H1 (cell line): ENCODE measurements at regions not wholly inside any gene's neighbourhood (a gene's known extent, or its start where the extent isn't known, plus 50 kb on each side); places are given as distances from the start of the nearest gene placed in this dataset.
A peak's percentile ranks its signal among the peaks of the same experiment; 100 is the strongest.

Experiments used
- CTCF ChIA-PET: fragments of 300-600 bp; sonication (Branson Sonifier 250); formaldehyde crosslinking; loops from one replicate; lab custom pipeline; 2021; ENCODE audit not compliant: partially characterized antibody; lab: Charles Lee
- POLR2A ChIA-PET: fragments of 300-600 bp; sonication (Branson Sonifier 250); formaldehyde crosslinking; loops from one replicate; lab custom pipeline; 2021; ENCODE audit warnings: inconsistent platforms; ENCODE audit not compliant: partially characterized antibody; lab: Charles Lee
- DNase-seq, 2 experiments: peaks; one replicate each; pipeline versions ENCODE4 v3.0.0 to v3.0.0-alpha.2; 2010 to 2022; ENCODE audit warnings: low spot score in 2 of 2, low read depth in 1 of 2, mixed read lengths in 1 of 2
- FAIRE-seq: peaks from 2 replicates; lab custom pipeline; 2011; peaks lifted over from hg19 to GRCh38; lab: Jason Lieb, UNC
- H2AFZ ChIP-seq: 2 replicates; pipeline ENCODE4 v1.8.1; 2012; ENCODE audit warnings: low read length, inconsistent platforms
- H2AK5ac ChIP-seq: 2 replicates; pipeline ENCODE4 v1.6.1; 2013; ENCODE audit warnings: low read depth, low read length
- H2BK120ac ChIP-seq: replicated peaks from 2 replicates; pipeline ENCODE3; 2013; ENCODE audit warnings: low read depth, low read length, inconsistent platforms
- H2BK12ac ChIP-seq: 2 replicates; pipeline ENCODE4 v1.6.1; 2013; ENCODE audit warnings: low read depth, low read length
- H2BK15ac ChIP-seq: 2 replicates; pipeline ENCODE4 v1.6.1; 2013; ENCODE audit warnings: low read length
- H2BK20ac ChIP-seq: 2 replicates; pipeline ENCODE4 v1.6.1; 2013; ENCODE audit warnings: low read length
- H2BK5ac ChIP-seq: 2 replicates; pipeline ENCODE4 v1.6.1; 2013; ENCODE audit warnings: low read depth, low read length
- H3K14ac ChIP-seq: 2 replicates; pipeline ENCODE4 v1.6.1; 2013; ENCODE audit warnings: inconsistent platforms; ENCODE audit not compliant: insufficient read length
- H3K18ac ChIP-seq: 2 replicates; pipeline ENCODE4 v1.6.1; 2013; ENCODE audit warnings: low read length; ENCODE audit errors: extremely low read depth
- H3K23ac ChIP-seq: 2 replicates; pipeline ENCODE4 v1.6.1; 2013; ENCODE audit warnings: inconsistent platforms; ENCODE audit not compliant: insufficient read length
- H3K23me2 ChIP-seq: 2 replicates; pipeline ENCODE4 v1.6.1; 2013; ENCODE audit warnings: low read depth, low read length
- H3K27ac ChIP-seq: 2 replicates; pipeline ENCODE4 v1.6.1; 2011; ENCODE audit warnings: low read depth, low read length, inconsistent platforms
- H3K27me3 ChIP-seq, 4 experiments: replicated peaks in 1 of 4; 1 replicate in 1 of 4; 2 replicates in 3 of 4; pipeline versions ENCODE4 v1.6.1 to v1.8.1; 2011 to 2013; ENCODE audit warnings: low read length in 3 of 4, mild to moderate bottlenecking in 3 of 4, inconsistent platforms in 2 of 4, mixed read lengths in 2 of 4, moderate library complexity in 1 of 4; ENCODE audit not compliant: control insufficient read depth in 3 of 4, insufficient read depth in 3 of 4; ENCODE audit errors: extremely low read depth in 1 of 4
- H3K36me3 ChIP-seq, 4 experiments: 2 replicates each; pipeline versions ENCODE4 v1.6.1 to v1.8.1; 2011 to 2013; ENCODE audit warnings: mild to moderate bottlenecking in 4 of 4, low read length in 3 of 4, moderate library complexity in 2 of 4, control low read depth in 1 of 4, inconsistent platforms in 1 of 4; ENCODE audit not compliant: insufficient read depth in 4 of 4, control insufficient read depth in 2 of 4
- H3K4ac ChIP-seq: replicated peaks from 2 replicates; pipeline ENCODE3; 2013; ENCODE audit warnings: low read length, low read depth, mixed read lengths, inconsistent platforms; ENCODE audit not compliant: insufficient read length
- H3K4me1 ChIP-seq, 4 experiments: replicated peaks in 1 of 4; 1 replicate in 1 of 4; 2 replicates in 3 of 4; pipeline versions ENCODE4 v1.6.1 to v1.8.1; 2011 to 2013; ENCODE audit warnings: low read length in 3 of 4, inconsistent platforms in 2 of 4, mixed read lengths in 1 of 4; ENCODE audit not compliant: insufficient read depth in 4 of 4, control insufficient read depth in 3 of 4
- H3K4me2 ChIP-seq, 2 experiments: 2 replicates each; pipeline versions ENCODE4 v1.6.1 to v1.8.1; 2011 to 2013; ENCODE audit warnings: low read depth in 2 of 2, low read length in 2 of 2, control low read depth in 1 of 2, inconsistent platforms in 1 of 2, mild to moderate bottlenecking in 1 of 2; ENCODE audit not compliant: insufficient read depth in 1 of 2
- H3K4me3 ChIP-seq, 4 experiments: fragments of 200-600, 300-600 bp in 1 of 4; sonication (generic), shearing (Covaris generic), sonication (Bioruptor Twin) in 1 of 4; 2 replicates each; pipeline versions ENCODE4 v1.5.1 to v1.8.1; 2011 to 2016; ENCODE audit warnings: low read length in 4 of 4, low read depth in 3 of 4, control low read depth in 2 of 4, inconsistent platforms in 2 of 4, mild to moderate bottlenecking in 2 of 4, mixed read lengths in 1 of 4, moderate library complexity in 1 of 4; ENCODE audit not compliant: insufficient read depth in 2 of 4; ENCODE audit errors: extremely low read depth in 1 of 4
- H3K56ac ChIP-seq: replicated peaks from 2 replicates; pipeline ENCODE3; 2013; ENCODE audit warnings: low read depth, mild to moderate bottlenecking, mixed read lengths, low read length, inconsistent platforms; ENCODE audit not compliant: insufficient read length
- H3K79me1 ChIP-seq: 2 replicates; pipeline ENCODE4 v1.6.1; 2013; ENCODE audit warnings: low read depth, low read length, control low read depth
- H3K79me2 ChIP-seq, 2 experiments: 2 replicates each; pipeline versions ENCODE4 v1.6.1 to v1.8.1; 2012 to 2013; ENCODE audit warnings: low read length in 2 of 2, mild to moderate bottlenecking in 2 of 2, inconsistent platforms in 1 of 2; ENCODE audit not compliant: insufficient read depth in 2 of 2, control insufficient read depth in 1 of 2
- H3K9ac ChIP-seq, 4 experiments: replicated peaks in 1 of 4; 1 replicate in 1 of 4; 2 replicates in 3 of 4; pipeline versions ENCODE4 v1.6.1 to v1.8.1; 2011 to 2013; ENCODE audit warnings: low read depth in 3 of 4, low read length in 3 of 4, control low read depth in 2 of 4, mild to moderate bottlenecking in 2 of 4, moderate library complexity in 2 of 4, inconsistent platforms in 1 of 4; ENCODE audit errors: extremely low read depth in 1 of 4
- H3K9me3 ChIP-seq, 2 experiments: 2 replicates each; pipeline versions ENCODE4 v1.6.1 to v1.8.1; 2012 to 2013; ENCODE audit warnings: mild to moderate bottlenecking in 2 of 2, moderate library complexity in 2 of 2, control low read depth in 1 of 2, inconsistent platforms in 1 of 2, low read depth in 1 of 2, low read length in 1 of 2, mixed read lengths in 1 of 2; ENCODE audit not compliant: insufficient read depth in 2 of 2
- H4K20me1 ChIP-seq, 2 experiments: replicated peaks in 1 of 2; 2 replicates each; pipeline versions ENCODE3 to v1.8.1; 2011 to 2013; ENCODE audit warnings: inconsistent platforms in 2 of 2, low read length in 2 of 2, mild to moderate bottlenecking in 1 of 2; ENCODE audit not compliant: insufficient read depth in 2 of 2, control insufficient read depth in 1 of 2
- H4K5ac ChIP-seq: 2 replicates; pipeline ENCODE4 v1.6.1; 2013; ENCODE audit warnings: low read length, low read depth, mixed read lengths, inconsistent platforms; ENCODE audit not compliant: insufficient read length
- H4K8ac ChIP-seq: 2 replicates; pipeline ENCODE4 v1.8.0; 2013; ENCODE audit warnings: mild to moderate bottlenecking, moderate library complexity, low read length, inconsistent platforms; ENCODE audit not compliant: insufficient read depth; ENCODE audit errors: extremely low read depth
- H4K91ac ChIP-seq: replicated peaks from 2 replicates; pipeline ENCODE3; 2013; ENCODE audit warnings: low read length, mixed read lengths, inconsistent platforms; ENCODE audit not compliant: insufficient read length
- GTF2F1 ChIP-seq: IDR thresholded peaks from 2 replicates; pipeline ENCODE4 v1.6.1; 2012; ENCODE audit warnings: low read depth, low read length, improper control_type of control experiment, borderline replicate concordance
- SP4 ChIP-seq: IDR thresholded peaks from 2 replicates; pipeline ENCODE4 v1.6.1; 2012; ENCODE audit warnings: low read length, inconsistent platforms
- WGBS, 2 experiments: shearing (Covaris generic) in 1 of 2; methylation state at CpG; one replicate each; pipeline versions ENCODE4 v1.1.6 to v1.1.7; 2013 to 2015; ENCODE audit warnings: low lambda C conversion rate in 2 of 2, mixed read lengths in 2 of 2, inconsistent platforms in 1 of 2, low coverage in 1 of 2, missing lambda C conversion rate in 1 of 2; ENCODE audit not compliant: insufficient replicate concordance in 2 of 2, insufficient coverage in 1 of 2, insufficient read length in 1 of 2; ENCODE audit errors: extremely low coverage in 1 of 2, missing lambda C conversion rate in 1 of 2; 5-methylcytosine and 5-hydroxymethylcytosine counted together

DNA sequence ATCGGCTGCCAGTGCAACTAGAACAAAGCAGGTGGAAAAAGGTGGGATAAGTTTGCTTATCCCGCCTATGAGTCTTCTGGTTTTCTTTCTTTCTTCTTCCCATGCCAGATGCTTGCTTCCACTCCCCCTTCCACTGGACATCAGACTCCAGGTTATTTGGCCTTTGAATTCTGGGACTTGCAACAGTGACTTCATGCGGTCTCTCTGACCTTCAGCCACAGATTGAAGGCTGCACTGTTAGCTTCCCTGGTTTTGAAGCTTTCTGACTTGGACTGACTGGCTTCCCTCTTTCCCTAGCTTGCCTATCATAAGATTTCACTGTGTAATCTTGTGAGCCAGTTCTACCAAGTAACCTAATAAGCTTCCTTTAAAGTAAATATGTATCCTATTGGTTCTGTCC is 878.4 kb upstream of the GJE1 start:
- no peaks in the 10 kb centered on the region for H3K79me2 ChIP-seq
- H3K36me3 ChIP-seq = no peaks in the 10 kb centered on the region
- no peak overlapping the region for H3K56ac ChIP-seq
- no peak overlapping the region for H3K9ac ChIP-seq
- no peak overlapping the region for H4K8ac ChIP-seq
- 100% methylated on average over 2 of the region's 3 CpGs; no CpG with 5 or more reads in 1 of the 2 experiments for WGBS, 2 experiments
- H3K4me1 ChIP-seq = no peaks in the 10 kb centered on the region
- DNase-seq (no peak), FAIRE-seq (no peak)
- H2AK5ac ChIP-seq = no peak overlapping the region
- H3K9me3 ChIP-seq = no peaks in the 10 kb centered on the region
- no peak overlapping the region for H2BK15ac ChIP-seq
- no peaks in the 10 kb centered on the region for H3K23me2 ChIP-seq
- POLR2A ChIA-PET = no interaction called here
- H3K4ac ChIP-seq = no peak overlapping the region
- H3K79me1 ChIP-seq = no peaks in the 10 kb centered on the region
- no peak overlapping the region for H3K4me3 ChIP-seq
- no peaks in the 10 kb centered on the region for H3K27me3 ChIP-seq
- no peak overlapping the region for H2BK5ac ChIP-seq
- CTCF ChIA-PET = interaction anchor here (0.7 kb wide), 1 partner anchor 19 kb away, joined by 3 read pairs; no protein-coding TSS in a partner anchor
- peak overlapping the region; percentile 19; the same call in 1 of the 2 replicates for H2AFZ ChIP-seq
- no peak overlapping the region for H2BK120ac ChIP-seq
- H4K5ac ChIP-seq = no peak overlapping the region
- H2BK20ac ChIP-seq = peak overlapping the region; percentile 27; the same call in 1 of the 2 replicates
- no peak overlapping the region for H3K23ac ChIP-seq
- TF ChIP-seq GTF2F1 = no peak
- TF ChIP-seq SP4 = no peak
- H3K27ac ChIP-seq = no peak overlapping the region
- no peak overlapping the region for H2BK12ac ChIP-seq
- no peaks in the 10 kb centered on the region for H4K20me1 ChIP-seq
- H3K18ac ChIP-seq = no peak overlapping the region
- no peak overlapping the region for H4K91ac ChIP-seq
- no peak overlapping the region for H3K4me2 ChIP-seq
- no peak overlapping the region for H3K14ac ChIP-seq
